OCI-LY7 (cell line): ENCODE measurements at regions not wholly inside any gene's neighbourhood (a gene's known extent, or its start where the extent isn't known, plus 50 kb on each side); places are given as distances from the start of the nearest gene placed in this dataset.

Source experiments
- CTCF ChIP-seq: fragments of 200-600 bp; sonication (generic); conservative IDR thresholded peaks from 2 replicates; pipeline ENCODE4 v1.5.1; 2014; ENCODE audit warnings: mild to moderate bottlenecking, antibody characterized with exemption, low read length, moderate library complexity, mixed read lengths
- EZH2phosphoT487 ChIP-seq: fragments of 200-600 bp; sonication (generic); IDR thresholded peaks from 2 replicates; pipeline ENCODE4 v1.6.1; 2018; ENCODE audit warnings: low read depth, borderline replicate concordance, mild to moderate bottlenecking, mixed run types, antibody characterized with exemption, low read length, moderate library complexity, mixed read lengths

DNA sequence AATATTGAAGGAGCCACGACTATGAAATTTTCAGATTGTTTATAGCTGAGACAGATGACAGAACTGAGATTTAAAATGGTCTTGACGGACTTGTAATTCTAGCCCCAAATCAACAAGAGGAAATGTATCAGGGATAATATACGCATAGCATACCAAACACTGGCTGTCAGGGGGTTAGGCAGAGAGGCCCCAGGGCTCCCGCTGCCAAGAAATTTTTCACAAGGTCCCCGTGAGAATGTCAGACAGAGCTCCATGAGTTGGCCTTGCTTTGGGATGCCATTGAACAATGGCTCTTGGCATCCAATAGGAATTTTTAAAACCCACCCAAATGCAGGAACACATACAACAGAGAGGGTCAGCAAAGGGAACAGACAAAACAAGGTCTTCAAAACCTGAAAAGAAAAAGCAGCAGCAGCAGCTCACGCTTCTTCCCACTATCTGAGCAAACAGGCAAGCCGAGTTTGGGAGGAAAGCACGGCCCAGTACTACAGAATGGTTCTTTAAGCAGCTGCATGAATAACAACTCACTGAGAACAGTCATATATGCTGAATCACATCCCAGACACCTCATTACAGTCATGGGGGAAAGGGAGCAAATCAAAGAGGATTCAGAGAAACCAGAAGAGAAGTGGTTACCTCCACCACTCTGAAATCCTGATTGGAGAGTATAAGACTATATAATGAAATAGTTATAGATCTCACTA, 445.6 kb downstream of the RND3 start:
- TF ChIP-seq CTCF = no peak
- no peak for TF ChIP-seq EZH2phosphoT487
